HK-2 (cell line): ENCODE measurements at regions not wholly inside any gene's neighbourhood (a gene's known extent, or its start where the extent isn't known, plus 50 kb on each side); places are given as distances from the start of the nearest gene placed in this dataset.
A peak's percentile ranks its signal among the peaks of the same experiment; 100 is the strongest.

Source experiments
- DNase-seq: peaks from one replicate; pipeline ENCODE4 v3.0.0-alpha.2; 2018; ENCODE audit not compliant: unreplicated experiment

GRCh38 chr18:27627927-27628326 lies 442.8 kb upstream of the CHST9 start:
- no peak for DNase-seq

- no peak for DNase-seq
Measured at GRCh38 chr18:27621236-27621890, 436.3 kb upstream of the CHST9 start.

GRCh38 chr18:27619906-27620305 lies 434.8 kb upstream of the CHST9 start:
- DNase-seq, result no peak

- DNase-seq, result no peak
Measured at GRCh38 chr18:27619090-27619772, 434.1 kb upstream of the CHST9 start.

GRCh38 chr18:27616324-27616723 lies 431.2 kb upstream of the CHST9 start:
- no peak for DNase-seq

- no peak for DNase-seq
Measured at GRCh38 chr18:27614951-27615844, 430.1 kb upstream of the CHST9 start.

GRCh38 chr18:27609221-27609620 lies 424.1 kb upstream of the CHST9 start:
- no peak for DNase-seq

GRCh38 chr18:27608742-27609141 lies 423.6 kb upstream of the CHST9 start:
- no peak for DNase-seq

GRCh38 chr18:27608174-27608573 lies 423.1 kb upstream of the CHST9 start:
- no peak for DNase-seq

- no peak for DNase-seq
Measured at GRCh38 chr18:27606741-27607140, 421.6 kb upstream of the CHST9 start.

GRCh38 chr18:27605107-27605834 lies 420.2 kb upstream of the CHST9 start:
- DNase-seq, result peak; percentile 44

GRCh38 chr18:27604583-27604982 lies 419.5 kb upstream of the CHST9 start:
- no peak for DNase-seq

- no peak for DNase-seq
Measured at GRCh38 chr18:27602092-27602491, 417.0 kb upstream of the CHST9 start.

GRCh38 chr18:27600245-27600644 lies 415.1 kb upstream of the CHST9 start:
- no peak for DNase-seq

GRCh38 chr18:27599202-27599829 lies 414.2 kb upstream of the CHST9 start:
- peak; percentile 19 for DNase-seq

- no peak for DNase-seq
Measured at GRCh38 chr18:27595113-27595838, 410.2 kb upstream of the CHST9 start.

GRCh38 chr18:27585602-27586173 lies 400.6 kb upstream of the CHST9 start:
- DNase-seq, result no peak

GRCh38 chr18:27583466-27583865 lies 398.4 kb upstream of the CHST9 start:
- no peak for DNase-seq

- no peak for DNase-seq
Measured at GRCh38 chr18:27582760-27583412, 397.8 kb upstream of the CHST9 start.
